Mucosa of descending colon (tissue), 3 donors: ENCODE measurements at regions not wholly inside any gene's neighbourhood (a gene's known extent, or its start where the extent isn't known, plus 50 kb on each side); places are given as distances from the start of the nearest gene placed in this dataset.
"Not testable (repeated sequence)": the region's sequence is repeated elsewhere in the genome, so short reads cannot be mapped to it uniquely, and the experiment has no call there.

Experiments used
- ATAC-seq: fragments of 200-7000 bp; cut with Tn5 transposase; one replicate; pipeline ENCODE4 v1.9.1; 2020; ENCODE audit warnings: mild to moderate bottlenecking, moderate library complexity
- DNase-seq, 3 donors: peaks; one replicate each; pipeline ENCODE4 v3.0.0-alpha.2; 2020
- H3K36me3 ChIP-seq: fragments of 200-600 bp; one replicate; pipeline ENCODE4 v1.8.0; 2021; ENCODE audit warnings: low read depth, mild to moderate bottlenecking
- H3K4me1 ChIP-seq: fragments of 200-600 bp; one replicate; pipeline ENCODE4 v1.8.0; 2021; ENCODE audit warnings: low read depth, mild to moderate bottlenecking
- H3K4me3 ChIP-seq: fragments of 200-600 bp; one replicate; pipeline ENCODE4 v1.8.0; 2021; ENCODE audit warnings: mild to moderate bottlenecking
- H3K9me3 ChIP-seq: fragments of 200-600 bp; one replicate; pipeline ENCODE4 v1.8.0; 2021; ENCODE audit warnings: mild to moderate bottlenecking
- CTCF ChIP-seq: fragments of 200-600 bp; IDR thresholded peaks from one replicate; pipeline ENCODE4 v1.8.0; 2022; ENCODE audit warnings: antibody characterized with exemption, mild to moderate bottlenecking
- intact Hi-C, 2 donors: fragments of 100-400 bp; cut with DNase I in 1 of 2; cut with micrococcal nuclease in 1 of 2; formaldehyde crosslinking; loops; one replicate each; pipeline versions ENCODE4 v1.11.0 to v1.11.1; 2022; cut with DNase I, micrococcal nuclease
- donor health status: DM: no; HTN: no; CAD: no; lungs with moderate emphysema.
- donor health status: DM: no; HTN: no; CAD: no.
- donor health status: DM: no; HTN: yes; CAD: no.

GRCh38 chr9:119881898-119882297 lies 512.7 kb upstream of the BRINP1 start:
- intact Hi-C loops = no loop called here
- Histone ChIP-seq H3K36me3 (no peaks in the 10 kb centered on the region), H3K4me3 (no peak overlapping the region), H3K9me3 (no peaks in the 10 kb centered on the region), H3K4me1 (no peaks in the 10 kb centered on the region)
- no peak for ATAC-seq
- DNase-seq = no peak
- no peak for TF ChIP-seq CTCF

- H3K9me3 ChIP-seq = no peaks in the 10 kb centered on the region
- DNase-seq = no peak
- intact Hi-C loops = no loop called here
- TF ChIP-seq CTCF = no peak
- H3K4me1 ChIP-seq = no peaks in the 10 kb centered on the region
- H3K4me3 ChIP-seq = no peak overlapping the region
- no peak for ATAC-seq
- no peaks in the 10 kb centered on the region for H3K36me3 ChIP-seq
Measured at GRCh38 chr9:119880361-119880760, 511.1 kb upstream of the BRINP1 start.

- H3K4me3 ChIP-seq = no peak overlapping the region
- DNase-seq (no peak), ATAC-seq (no peak)
- no peaks in the 10 kb centered on the region for H3K36me3 ChIP-seq
- TF ChIP-seq CTCF = no peak
- intact Hi-C loops = no loop called here
- no peaks in the 10 kb centered on the region for H3K4me1 ChIP-seq
- no peaks in the 10 kb centered on the region for H3K9me3 ChIP-seq
Measured at GRCh38 chr9:119877306-119877705, 508.1 kb upstream of the BRINP1 start.

- intact Hi-C loops = no loop called here
- H3K9me3 ChIP-seq = no peaks in the 10 kb centered on the region
- no peaks in the 10 kb centered on the region for H3K36me3 ChIP-seq
- no peak for TF ChIP-seq CTCF
- DNase-seq (no peak), ATAC-seq (no peak)
- H3K4me1 ChIP-seq = no peaks in the 10 kb centered on the region
- H3K4me3 ChIP-seq = no peak overlapping the region
Measured at GRCh38 chr9:119873877-119874276, 504.6 kb upstream of the BRINP1 start.

- H3K4me1 ChIP-seq, H3K9me3 ChIP-seq, H3K4me3 ChIP-seq, ATAC-seq, intact Hi-C loops, DNase-seq, H3K36me3 ChIP-seq: not testable (repeated sequence)
Measured at GRCh38 chr9:119870251-119870650, 501.0 kb upstream of the BRINP1 start.

DNA sequence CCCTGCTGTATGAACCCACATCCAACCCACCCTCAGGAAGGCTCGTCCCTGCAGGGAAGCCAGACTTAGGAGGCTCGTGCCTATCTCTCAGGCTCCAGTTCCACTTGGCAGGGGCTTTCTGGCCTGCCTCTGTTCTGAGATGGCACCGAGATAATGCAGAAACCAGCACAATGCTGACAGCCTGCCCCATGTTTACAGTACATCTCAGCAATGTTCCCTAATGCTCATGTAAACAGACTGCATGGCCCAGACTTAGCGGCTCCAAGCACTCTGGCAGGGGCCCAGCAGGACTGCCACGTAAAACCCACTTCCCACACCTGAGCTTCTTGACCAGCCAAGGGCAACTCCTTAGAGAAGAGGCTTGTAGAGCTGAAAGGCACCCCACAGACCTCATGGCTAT lies 499.5 kb upstream of the BRINP1 start:
- no peaks in the 10 kb centered on the region for H3K9me3 ChIP-seq
- H3K36me3 ChIP-seq = no peaks in the 10 kb centered on the region
- no peak overlapping the region for H3K4me3 ChIP-seq
- intact Hi-C loops = no loop called here
- ATAC-seq = no peak
- no peak for DNase-seq
- no peak for TF ChIP-seq CTCF
- no peaks in the 10 kb centered on the region for H3K4me1 ChIP-seq
